SK-N-SH (cell line): ENCODE measurements at regions not wholly inside any gene's neighbourhood (a gene's known extent, or its start where the extent isn't known, plus 50 kb on each side); places are given as distances from the start of the nearest gene placed in this dataset.

Source experiments
- CTCF ChIA-PET: fragments of 300-600, 350-600 bp; formaldehyde crosslinking; extraction: SDS; loops from one replicate; lab custom pipeline; 2021; lab: Yijun Ruan, JAX
- POLR2A ChIA-PET: fragments of 350-600 bp; sonication (Branson Sonifier 250); formaldehyde crosslinking; extraction: SDS; loops from one replicate; lab custom pipeline; 2020; ENCODE audit warnings: antibody characterized with exemption, inconsistent platforms; lab: Yijun Ruan, JAX
- DNase-seq: peaks from one replicate; pipeline ENCODE4 v3.0.0; 2012
- H2AFZ ChIP-seq: fragments of 200-600 bp; sonication (generic); 2 replicates; pipeline ENCODE4 v1.8.1; 2016; ENCODE audit warnings: antibody characterized with exemption, mild to moderate bottlenecking, low read depth
- H3F3A ChIP-seq: fragments of 200-600 bp; sonication (generic); replicated peaks from 2 replicates; pipeline ENCODE3; 2016; ENCODE audit warnings: antibody characterized with exemption, mild to moderate bottlenecking; ENCODE audit not compliant: insufficient read depth
- H3K27ac ChIP-seq, 2 experiments: fragments of 200-500 bp in 1 of 2; fragments of 200-600 bp in 1 of 2; sonication (Bioruptor generic) in 1 of 2; sonication (generic), shearing (Covaris generic) in 1 of 2; 2 replicates each; pipeline versions ENCODE4 v1.5.1 to v1.6.1; 2014 to 2016; ENCODE audit warnings: low read depth in 2 of 2, inconsistent platforms in 1 of 2, low read length in 1 of 2, mild to moderate bottlenecking in 1 of 2, mixed read lengths in 1 of 2
- H3K27me3 ChIP-seq: fragments of 200-600 bp; sonication (generic), shearing (Covaris generic); 2 replicates; pipeline ENCODE4 v1.6.1; 2016; ENCODE audit warnings: mixed run types; ENCODE audit not compliant: insufficient read depth
- H3K36me3 ChIP-seq, 2 experiments: fragments of 200-500 bp in 1 of 2; fragments of 200-600 bp in 1 of 2; sonication (Bioruptor generic) in 1 of 2; sonication (generic) in 1 of 2; replicated peaks in 1 of 2; 2 replicates each; pipeline versions ENCODE3 to v1.5.1; 2014 to 2016; ENCODE audit warnings: low read length in 1 of 2, mild to moderate bottlenecking in 1 of 2; ENCODE audit not compliant: insufficient read depth in 2 of 2, control insufficient read depth in 1 of 2
- H3K4me1 ChIP-seq, 2 experiments: fragments of 200-500 bp in 1 of 2; fragments of 200-600 bp in 1 of 2; sonication (Bioruptor generic) in 1 of 2; sonication (generic), shearing (Covaris generic) in 1 of 2; 2 replicates each; pipeline versions ENCODE4 v1.5.1 to v1.6.1; 2014 to 2016; ENCODE audit warnings: low read depth in 1 of 2, low read length in 1 of 2, mixed run types in 1 of 2; ENCODE audit not compliant: insufficient read depth in 2 of 2, control insufficient read depth in 1 of 2
- H3K4me2 ChIP-seq: fragments of 200-600 bp; sonication (generic), shearing (Covaris generic); 2 replicates; pipeline ENCODE4 v1.6.1; 2017; ENCODE audit warnings: mixed run types
- H3K4me3 ChIP-seq, 2 experiments: fragments of 200-500 bp in 1 of 2; fragments of 200-600 bp in 1 of 2; sonication (Bioruptor generic) in 1 of 2; sonication (generic), shearing (Covaris generic) in 1 of 2; 2 replicates each; pipeline versions ENCODE4 v1.5.1 to v1.8.1; 2014 to 2016; ENCODE audit warnings: low read depth in 2 of 2, inconsistent platforms in 1 of 2, low read length in 1 of 2, mild to moderate bottlenecking in 1 of 2, mixed read lengths in 1 of 2, moderate library complexity in 1 of 2
- H3K79me2 ChIP-seq: fragments of 200-600 bp; sonication (generic); 2 replicates; pipeline ENCODE4 v1.8.1; 2017; ENCODE audit warnings: mild to moderate bottlenecking; ENCODE audit not compliant: insufficient read depth
- H3K9ac ChIP-seq: fragments of 200-600 bp; sonication (generic); 2 replicates; pipeline ENCODE4 v1.6.1; 2017; ENCODE audit warnings: mixed run types
- H3K9me2 ChIP-seq: fragments of 200-600 bp; sonication (generic); 2 replicates; pipeline ENCODE4 v1.6.1; 2017; ENCODE audit warnings: mixed run types
- H3K9me3 ChIP-seq: fragments of 200-600 bp; sonication (generic); 2 replicates; pipeline ENCODE4 v1.6.1; 2017; ENCODE audit warnings: mixed run types, mild to moderate bottlenecking, moderate library complexity
- H4K20me1 ChIP-seq: fragments of 200-600 bp; sonication (generic); 2 replicates; pipeline ENCODE4 v1.6.1; 2017; ENCODE audit warnings: mild to moderate bottlenecking, mixed run types; ENCODE audit not compliant: insufficient read depth
- EP300 ChIP-seq, 2 experiments: IDR thresholded peaks; 2 replicates each; pipeline versions ENCODE4 v1.4.0 to v1.6.1; 2012; ENCODE audit warnings: borderline replicate concordance in 1 of 2, low read depth in 1 of 2, low read length in 1 of 2
- FOXJ3 ChIP-seq: sonication (generic); formaldehyde crosslinking; IDR thresholded peaks from 2 replicates; pipeline ENCODE4 v1.5.1; 2020; ENCODE audit warnings: mild to moderate bottlenecking, missing genetic modification reagents
- FOXM1 ChIP-seq: IDR thresholded peaks from 2 replicates; pipeline ENCODE4 v1.4.0; 2012; ENCODE audit warnings: low read depth, mild to moderate bottlenecking
- GABPA ChIP-seq: IDR thresholded peaks from 2 replicates; pipeline ENCODE4 v1.4.0; 2012; ENCODE audit warnings: low read depth, mild to moderate bottlenecking
- GATA2 ChIP-seq: sonication (generic); formaldehyde crosslinking; IDR thresholded peaks from 2 replicates; pipeline ENCODE4 v1.5.0; 2020; ENCODE audit warnings: mild to moderate bottlenecking, missing genetic modification reagents
- JUND ChIP-seq: IDR thresholded peaks from 2 replicates; pipeline ENCODE4 v1.4.0; 2012
- MXI1 ChIP-seq: IDR thresholded peaks from 2 replicates; pipeline ENCODE4 v1.6.1; 2012; ENCODE audit warnings: mild to moderate bottlenecking, low read depth, low read length, improper control_type of control experiment
- NFIC ChIP-seq: IDR thresholded peaks from 2 replicates; pipeline ENCODE4 v1.4.0; 2012; ENCODE audit warnings: borderline replicate concordance
- RAD21 ChIP-seq: IDR thresholded peaks from 2 replicates; pipeline ENCODE4 v1.6.1; 2012; ENCODE audit warnings: mild to moderate bottlenecking, low read length
- RFX5 ChIP-seq: IDR thresholded peaks from 2 replicates; pipeline ENCODE4 v1.6.1; 2012; ENCODE audit warnings: mild to moderate bottlenecking, improper control_type of control experiment, low read length
- SIN3A ChIP-seq: IDR thresholded peaks from 2 replicates; pipeline ENCODE4 v1.6.1; 2012; ENCODE audit warnings: low read depth, mild to moderate bottlenecking, low read length, moderate library complexity, borderline replicate concordance
- TAF1 ChIP-seq: IDR thresholded peaks from 2 replicates; pipeline ENCODE4 v1.6.1; 2012; ENCODE audit warnings: low read depth, mild to moderate bottlenecking, low read length, moderate library complexity, borderline replicate concordance
- TCF12 ChIP-seq: IDR thresholded peaks from 2 replicates; pipeline ENCODE4 v1.4.0; 2012
- WGBS: methylation state at CpG from one replicate; pipeline ENCODE4 v1.1.6; 2017; ENCODE audit warnings: low lambda C conversion rate; 5-methylcytosine and 5-hydroxymethylcytosine counted together
- TF ChIP-seq, protein P1 (sequence below): IDR thresholded peaks from 2 replicates; pipeline ENCODE4; 2012
- TF ChIP-seq, protein P2 (sequence below): IDR thresholded peaks from 2 replicates; pipeline ENCODE4 v1.4.0; 2012; ENCODE audit warnings: low read depth, borderline replicate concordance
- TF ChIP-seq, protein P3 (sequence below): IDR thresholded peaks from 2 replicates; pipeline ENCODE4 v1.6.1; 2012; ENCODE audit warnings: mild to moderate bottlenecking, low read depth, low read length, moderate library complexity
- TF ChIP-seq, protein P4 (sequence below): fragments of 150-350 bp; IDR thresholded peaks from 2 replicates; pipeline ENCODE4 v1.6.1; 2016; ENCODE audit warnings: mild to moderate bottlenecking, low read depth, low read length

DNA sequence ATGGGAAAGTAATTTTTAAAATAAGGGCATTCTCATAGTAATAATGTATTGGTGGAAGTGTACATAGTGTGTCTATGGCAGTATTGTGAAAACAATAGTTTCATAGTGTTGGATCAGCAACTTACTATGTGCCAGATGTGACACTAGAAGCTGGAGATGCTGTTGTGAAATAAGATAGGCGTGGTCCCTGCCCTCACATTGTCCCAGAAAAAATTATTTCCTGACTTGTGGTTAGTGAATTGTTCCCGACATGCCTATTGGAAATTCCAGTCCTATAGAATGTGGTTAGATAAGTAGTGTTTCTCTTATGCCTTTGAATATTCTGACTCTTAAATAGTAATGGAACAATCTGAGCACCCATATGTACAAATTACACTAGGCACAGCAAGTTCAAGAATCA is 55.3 kb upstream of the MTAP start:
- 13% methylated on average over 2 of the region's 2 CpGs for WGBS
- Histone ChIP-seq H3K4me3 (no peak overlapping the region), H3K79me2 (no peaks in the 10 kb centered on the region), H3K4me1 (no peaks in the 10 kb centered on the region), H3K27me3 (no peaks in the 10 kb centered on the region), H3K9me3 (no peaks in the 10 kb centered on the region), H4K20me1 (no peaks in the 10 kb centered on the region), H3K27ac (no peak overlapping the region), H2AFZ (no peak overlapping the region), H3K9me2 (no peaks in the 10 kb centered on the region), H3K36me3 (no peaks in the 10 kb centered on the region), H3K9ac (no peak overlapping the region), H3K4me2 (no peak overlapping the region), H3F3A (no peaks in the 10 kb centered on the region)
- no peak for DNase-seq
- ChIA-PET POLR2A (no interaction called here), CTCF (interaction anchor here (1.3 kb wide), 1 partner anchor 41 kb away, joined by 4 read pairs; no protein-coding TSS in a partner anchor)
- TF ChIP-seq FOXJ3, result no peak
- TF ChIP-seq, protein P1, sequence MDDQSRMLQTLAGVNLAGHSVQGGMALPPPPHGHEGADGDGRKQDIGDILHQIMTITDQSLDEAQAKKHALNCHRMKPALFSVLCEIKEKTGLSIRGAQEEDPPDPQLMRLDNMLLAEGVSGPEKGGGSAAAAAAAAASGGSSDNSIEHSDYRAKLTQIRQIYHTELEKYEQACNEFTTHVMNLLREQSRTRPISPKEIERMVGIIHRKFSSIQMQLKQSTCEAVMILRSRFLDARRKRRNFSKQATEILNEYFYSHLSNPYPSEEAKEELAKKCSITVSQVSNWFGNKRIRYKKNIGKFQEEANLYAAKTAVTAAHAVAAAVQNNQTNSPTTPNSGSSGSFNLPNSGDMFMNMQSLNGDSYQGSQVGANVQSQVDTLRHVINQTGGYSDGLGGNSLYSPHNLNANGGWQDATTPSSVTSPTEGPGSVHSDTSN, result no peak
- TF ChIP-seq EP300 (IDR thresholded peaks at IDR 0.05; ENCODE audit: borderline replicate concordance in 1 of 2, low read depth in 1 of 2, low read length in 1 of 2), result no peak
- no peak for TF ChIP-seq JUND
- TF ChIP-seq RAD21, result no peak
- TF ChIP-seq, protein P2, sequence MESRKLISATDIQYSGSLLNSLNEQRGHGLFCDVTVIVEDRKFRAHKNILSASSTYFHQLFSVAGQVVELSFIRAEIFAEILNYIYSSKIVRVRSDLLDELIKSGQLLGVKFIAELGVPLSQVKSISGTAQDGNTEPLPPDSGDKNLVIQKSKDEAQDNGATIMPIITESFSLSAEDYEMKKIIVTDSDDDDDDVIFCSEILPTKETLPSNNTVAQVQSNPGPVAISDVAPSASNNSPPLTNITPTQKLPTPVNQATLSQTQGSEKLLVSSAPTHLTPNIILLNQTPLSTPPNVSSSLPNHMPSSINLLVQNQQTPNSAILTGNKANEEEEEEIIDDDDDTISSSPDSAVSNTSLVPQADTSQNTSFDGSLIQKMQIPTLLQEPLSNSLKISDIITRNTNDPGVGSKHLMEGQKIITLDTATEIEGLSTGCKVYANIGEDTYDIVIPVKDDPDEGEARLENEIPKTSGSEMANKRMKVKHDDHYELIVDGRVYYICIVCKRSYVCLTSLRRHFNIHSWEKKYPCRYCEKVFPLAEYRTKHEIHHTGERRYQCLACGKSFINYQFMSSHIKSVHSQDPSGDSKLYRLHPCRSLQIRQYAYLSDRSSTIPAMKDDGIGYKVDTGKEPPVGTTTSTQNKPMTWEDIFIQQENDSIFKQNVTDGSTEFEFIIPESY, result no peak

DNA sequence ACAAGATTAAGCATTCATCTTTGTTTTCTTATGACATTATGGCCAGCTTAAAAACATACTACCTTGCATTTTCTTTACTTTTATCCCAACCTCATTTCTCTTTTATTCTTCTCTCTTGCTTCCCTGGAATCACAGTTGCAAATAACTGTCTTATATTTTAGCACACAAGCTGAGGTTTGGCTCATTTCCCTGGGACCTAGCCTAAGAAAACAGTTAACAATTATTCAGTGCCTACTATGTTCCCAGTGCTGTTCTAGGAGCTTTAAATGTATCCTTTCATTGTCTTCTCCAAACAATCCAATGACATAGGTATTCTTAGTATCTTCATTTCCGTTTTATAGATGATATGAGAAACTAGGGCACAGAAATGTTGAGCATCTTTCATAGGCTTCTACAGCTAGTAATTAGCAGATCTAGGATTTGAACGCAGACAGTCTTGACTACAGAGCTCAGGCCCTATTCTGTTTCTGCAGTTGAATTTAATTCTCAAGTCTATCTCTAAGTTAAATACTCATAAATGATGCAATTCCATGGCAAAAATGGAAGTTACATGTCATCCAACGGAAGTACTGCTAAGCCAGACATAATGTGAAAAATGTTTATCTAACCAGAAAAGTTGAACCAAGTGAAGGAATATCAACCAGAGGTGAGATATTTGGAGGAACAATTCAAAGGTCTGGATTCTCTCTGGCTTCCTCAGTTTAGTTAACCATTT is 52.3 kb upstream of the MTAP start:
- Histone ChIP-seq H3K4me3 (no peak overlapping the region), H3K79me2 (no peaks in the 10 kb centered on the region), H3K4me1 (no peaks in the 10 kb centered on the region), H2AFZ (no peak overlapping the region), H3K9me2 (no peaks in the 10 kb centered on the region), H3K36me3 (no peaks in the 10 kb centered on the region), H3K27ac (no peak overlapping the region), H3K9me3 (no peaks in the 10 kb centered on the region), H3K27me3 (no peaks in the 10 kb centered on the region), H4K20me1 (no peaks in the 10 kb centered on the region), H3F3A (no peaks in the 10 kb centered on the region), H3K9ac (no peak overlapping the region), H3K4me2 (no peak overlapping the region)
- DNase-seq, result no peak
- 6% methylated on average over 3 of the region's 3 CpGs for WGBS
- ChIA-PET CTCF (interaction anchor here (1.6 to 1.7 kb wide), 2 partner anchors 41 to 316 kb away, joined by 3 to 5 read pairs; no protein-coding TSS in a partner anchor), POLR2A (no interaction called here)
- TF ChIP-seq, protein P3, sequence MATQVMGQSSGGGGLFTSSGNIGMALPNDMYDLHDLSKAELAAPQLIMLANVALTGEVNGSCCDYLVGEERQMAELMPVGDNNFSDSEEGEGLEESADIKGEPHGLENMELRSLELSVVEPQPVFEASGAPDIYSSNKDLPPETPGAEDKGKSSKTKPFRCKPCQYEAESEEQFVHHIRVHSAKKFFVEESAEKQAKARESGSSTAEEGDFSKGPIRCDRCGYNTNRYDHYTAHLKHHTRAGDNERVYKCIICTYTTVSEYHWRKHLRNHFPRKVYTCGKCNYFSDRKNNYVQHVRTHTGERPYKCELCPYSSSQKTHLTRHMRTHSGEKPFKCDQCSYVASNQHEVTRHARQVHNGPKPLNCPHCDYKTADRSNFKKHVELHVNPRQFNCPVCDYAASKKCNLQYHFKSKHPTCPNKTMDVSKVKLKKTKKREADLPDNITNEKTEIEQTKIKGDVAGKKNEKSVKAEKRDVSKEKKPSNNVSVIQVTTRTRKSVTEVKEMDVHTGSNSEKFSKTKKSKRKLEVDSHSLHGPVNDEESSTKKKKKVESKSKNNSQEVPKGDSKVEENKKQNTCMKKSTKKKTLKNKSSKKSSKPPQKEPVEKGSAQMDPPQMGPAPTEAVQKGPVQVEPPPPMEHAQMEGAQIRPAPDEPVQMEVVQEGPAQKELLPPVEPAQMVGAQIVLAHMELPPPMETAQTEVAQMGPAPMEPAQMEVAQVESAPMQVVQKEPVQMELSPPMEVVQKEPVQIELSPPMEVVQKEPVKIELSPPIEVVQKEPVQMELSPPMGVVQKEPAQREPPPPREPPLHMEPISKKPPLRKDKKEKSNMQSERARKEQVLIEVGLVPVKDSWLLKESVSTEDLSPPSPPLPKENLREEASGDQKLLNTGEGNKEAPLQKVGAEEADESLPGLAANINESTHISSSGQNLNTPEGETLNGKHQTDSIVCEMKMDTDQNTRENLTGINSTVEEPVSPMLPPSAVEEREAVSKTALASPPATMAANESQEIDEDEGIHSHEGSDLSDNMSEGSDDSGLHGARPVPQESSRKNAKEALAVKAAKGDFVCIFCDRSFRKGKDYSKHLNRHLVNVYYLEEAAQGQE, result no peak
- TF ChIP-seq TCF12 (no peak), RFX5 (no peak), MXI1 (no peak), GATA2 (CRISPR knock-in tag) (no peak), JUND (no peak), FOXM1 (no peak), TAF1 (no peak), GABPA (no peak), NFIC (no peak), SIN3A (no peak)
- TF ChIP-seq, protein P2, result no peak
- TF ChIP-seq, protein P4, sequence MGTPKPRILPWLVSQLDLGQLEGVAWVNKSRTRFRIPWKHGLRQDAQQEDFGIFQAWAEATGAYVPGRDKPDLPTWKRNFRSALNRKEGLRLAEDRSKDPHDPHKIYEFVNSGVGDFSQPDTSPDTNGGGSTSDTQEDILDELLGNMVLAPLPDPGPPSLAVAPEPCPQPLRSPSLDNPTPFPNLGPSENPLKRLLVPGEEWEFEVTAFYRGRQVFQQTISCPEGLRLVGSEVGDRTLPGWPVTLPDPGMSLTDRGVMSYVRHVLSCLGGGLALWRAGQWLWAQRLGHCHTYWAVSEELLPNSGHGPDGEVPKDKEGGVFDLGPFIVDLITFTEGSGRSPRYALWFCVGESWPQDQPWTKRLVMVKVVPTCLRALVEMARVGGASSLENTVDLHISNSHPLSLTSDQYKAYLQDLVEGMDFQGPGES, result no peak
